SU-DHL-6 (cell line): ENCODE measurements at regions not wholly inside any gene's neighbourhood (a gene's known extent, or its start where the extent isn't known, plus 50 kb on each side); places are given as distances from the start of the nearest gene placed in this dataset.

ENCODE experiments used
- H2AFZ ChIP-seq: fragments of 200-600 bp; sonication (generic); 2 replicates; pipeline ENCODE4 v1.6.1; 2014; ENCODE audit warnings: low read depth, mild to moderate bottlenecking, moderate library complexity, mixed read lengths, antibody characterized with exemption, low read length; ENCODE audit not compliant: severe bottlenecking
- H3F3A ChIP-seq: fragments of 200-600 bp; shearing (Covaris generic); 2 replicates; pipeline ENCODE4 v1.6.0; 2016; ENCODE audit warnings: antibody characterized with exemption, mild to moderate bottlenecking; ENCODE audit not compliant: insufficient read depth
- H3K27ac ChIP-seq: fragments of 200-600 bp; sonication (generic); 2 replicates; pipeline ENCODE4 v1.5.1; 2016; ENCODE audit warnings: low read depth, mild to moderate bottlenecking, low read length, moderate library complexity, mixed read lengths
- H3K27me3 ChIP-seq: fragments of 200-600 bp; sonication (generic), shearing (Covaris generic); 2 replicates; pipeline ENCODE4 v1.6.0; 2014; ENCODE audit warnings: mild to moderate bottlenecking, low read length
- H3K36me3 ChIP-seq: fragments of 200-600 bp; sonication (generic); 2 replicates; pipeline ENCODE4 v1.6.1; 2014; ENCODE audit warnings: mild to moderate bottlenecking, low read length, mixed read lengths
- H3K4me2 ChIP-seq: fragments of 300-600, 200-600 bp; shearing (Covaris generic), sonication (generic); 2 replicates; pipeline ENCODE4 v1.6.0; 2014; ENCODE audit warnings: low read length, low read depth, mild to moderate bottlenecking; ENCODE audit not compliant: poor library complexity, severe bottlenecking
- H3K4me3 ChIP-seq: fragments of 200-600 bp; sonication (generic); 2 replicates; pipeline ENCODE4 v1.5.1; 2014; ENCODE audit warnings: antibody characterized with exemption, low read length, mild to moderate bottlenecking, mixed read lengths; ENCODE audit not compliant: insufficient read depth, poor library complexity, severe bottlenecking
- H3K79me2 ChIP-seq: fragments of 200-600 bp; sonication (generic); 2 replicates; pipeline ENCODE4 v1.6.1; 2014; ENCODE audit warnings: mild to moderate bottlenecking, low read length, moderate library complexity; ENCODE audit not compliant: insufficient read depth
- H3K9ac ChIP-seq: fragments of 200-600 bp; sonication (generic); 2 replicates; pipeline ENCODE4 v1.7.0; 2014; ENCODE audit warnings: mild to moderate bottlenecking, low read length
- H3K9me2 ChIP-seq: fragments of 200-600 bp; sonication (generic); replicated peaks from 2 replicates; pipeline ENCODE4 v1.6.1; 2014; ENCODE audit warnings: low read length; ENCODE audit not compliant: insufficient read depth
- H3K9me3 ChIP-seq: fragments of 200-600 bp; sonication (generic); 2 replicates; pipeline ENCODE4 v1.6.1; 2014; ENCODE audit warnings: low read length, mixed read lengths; ENCODE audit not compliant: insufficient read depth
- H4K20me1 ChIP-seq: fragments of 200-600 bp; sonication (generic); 2 replicates; pipeline ENCODE4 v1.6.1; 2014; ENCODE audit warnings: low read depth, mild to moderate bottlenecking, antibody characterized with exemption, low read length, moderate library complexity, mixed read lengths
- EZH2phosphoT487 ChIP-seq: fragments of 200-600 bp; sonication (generic), shearing (Covaris generic); conservative IDR thresholded peaks from 2 replicates; pipeline ENCODE4 v1.6.1; 2018; ENCODE audit warnings: mild to moderate bottlenecking, antibody characterized with exemption, low read length, moderate library complexity, mixed read lengths
- TF ChIP-seq, protein P1 (sequence below): fragments of 200-600 bp; sonication (generic); IDR thresholded peaks from one replicate; pipeline ENCODE4 v1.5.1; 2017; ENCODE audit warnings: antibody characterized with exemption, mild to moderate bottlenecking, low read length, moderate library complexity; ENCODE audit not compliant: insufficient read depth, poor library complexity, severe bottlenecking

DNA sequence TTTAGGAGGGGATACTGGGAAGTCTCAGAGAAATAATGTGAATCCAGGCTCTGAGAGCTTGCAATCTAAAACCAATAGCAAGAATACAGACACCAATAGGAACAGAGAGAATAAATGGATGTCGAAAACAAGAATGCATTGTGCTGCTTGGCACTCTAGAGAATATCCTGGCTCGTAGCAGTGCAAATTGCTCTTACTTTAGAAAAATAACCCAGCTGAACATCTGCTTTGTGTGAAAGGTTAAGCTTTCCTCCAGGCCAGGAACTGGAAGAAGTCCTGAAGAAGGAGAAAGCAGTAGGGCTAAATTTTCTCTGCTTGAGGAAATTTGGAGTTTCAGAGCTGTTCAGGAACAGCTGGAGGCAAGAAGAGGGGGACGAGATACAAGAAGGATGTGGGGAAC lies 382.3 kb downstream of the HHIPL2 start:
- H3K9me3 ChIP-seq: no peaks in the 10 kb centered on the region
- no peak overlapping the region for H3K4me2 ChIP-seq
- no peaks in the 10 kb centered on the region for H4K20me1 ChIP-seq
- no peaks in the 10 kb centered on the region for H3K79me2 ChIP-seq
- TF ChIP-seq EZH2phosphoT487: no peak
- TF ChIP-seq, protein P1, sequence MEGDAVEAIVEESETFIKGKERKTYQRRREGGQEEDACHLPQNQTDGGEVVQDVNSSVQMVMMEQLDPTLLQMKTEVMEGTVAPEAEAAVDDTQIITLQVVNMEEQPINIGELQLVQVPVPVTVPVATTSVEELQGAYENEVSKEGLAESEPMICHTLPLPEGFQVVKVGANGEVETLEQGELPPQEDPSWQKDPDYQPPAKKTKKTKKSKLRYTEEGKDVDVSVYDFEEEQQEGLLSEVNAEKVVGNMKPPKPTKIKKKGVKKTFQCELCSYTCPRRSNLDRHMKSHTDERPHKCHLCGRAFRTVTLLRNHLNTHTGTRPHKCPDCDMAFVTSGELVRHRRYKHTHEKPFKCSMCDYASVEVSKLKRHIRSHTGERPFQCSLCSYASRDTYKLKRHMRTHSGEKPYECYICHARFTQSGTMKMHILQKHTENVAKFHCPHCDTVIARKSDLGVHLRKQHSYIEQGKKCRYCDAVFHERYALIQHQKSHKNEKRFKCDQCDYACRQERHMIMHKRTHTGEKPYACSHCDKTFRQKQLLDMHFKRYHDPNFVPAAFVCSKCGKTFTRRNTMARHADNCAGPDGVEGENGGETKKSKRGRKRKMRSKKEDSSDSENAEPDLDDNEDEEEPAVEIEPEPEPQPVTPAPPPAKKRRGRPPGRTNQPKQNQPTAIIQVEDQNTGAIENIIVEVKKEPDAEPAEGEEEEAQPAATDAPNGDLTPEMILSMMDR: no peak
- H3K27me3 ChIP-seq: no peaks in the 10 kb centered on the region
- no peaks in the 10 kb centered on the region for H3F3A ChIP-seq
- H3K27ac ChIP-seq: no peak overlapping the region
- H2AFZ ChIP-seq: no peak overlapping the region
- H3K9me2 ChIP-seq: no peaks in the 10 kb centered on the region
- no peak overlapping the region for H3K4me3 ChIP-seq
- no peak overlapping the region for H3K9ac ChIP-seq
- no peaks in the 10 kb centered on the region for H3K36me3 ChIP-seq

DNA sequence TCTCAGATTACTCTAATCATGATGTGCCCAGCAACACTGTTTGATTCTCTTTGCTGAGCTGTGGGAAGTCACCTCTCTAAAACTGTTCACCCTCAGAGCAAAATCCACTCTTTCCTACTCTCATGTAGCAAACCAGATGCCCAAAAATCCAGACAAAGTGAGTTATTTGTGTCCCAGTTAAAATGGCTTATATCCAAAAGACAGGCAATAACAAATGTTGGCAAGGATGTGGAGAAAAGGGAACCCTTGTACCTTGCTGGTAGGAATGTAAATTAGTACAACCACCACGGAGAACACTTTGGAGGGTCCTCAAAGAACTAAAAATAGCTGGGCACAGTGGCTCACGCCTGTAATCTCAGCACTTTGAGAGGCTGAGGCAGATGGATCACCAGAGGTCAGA lies 384.0 kb downstream of the HHIPL2 start:
- Histone ChIP-seq H4K20me1 (no peaks in the 10 kb centered on the region), H3K79me2 (no peaks in the 10 kb centered on the region), H3K27ac (no peak overlapping the region), H3K4me2 (no peak overlapping the region), H3K9me2 (no peaks in the 10 kb centered on the region), H3F3A (no peaks in the 10 kb centered on the region), H3K27me3 (no peaks in the 10 kb centered on the region), H3K9me3 (no peaks in the 10 kb centered on the region), H3K36me3 (no peaks in the 10 kb centered on the region), H2AFZ (no peak overlapping the region), H3K4me3 (no peak overlapping the region), H3K9ac (no peak overlapping the region)
- TF ChIP-seq, protein P1: no peak
- no peak for TF ChIP-seq EZH2phosphoT487

DNA sequence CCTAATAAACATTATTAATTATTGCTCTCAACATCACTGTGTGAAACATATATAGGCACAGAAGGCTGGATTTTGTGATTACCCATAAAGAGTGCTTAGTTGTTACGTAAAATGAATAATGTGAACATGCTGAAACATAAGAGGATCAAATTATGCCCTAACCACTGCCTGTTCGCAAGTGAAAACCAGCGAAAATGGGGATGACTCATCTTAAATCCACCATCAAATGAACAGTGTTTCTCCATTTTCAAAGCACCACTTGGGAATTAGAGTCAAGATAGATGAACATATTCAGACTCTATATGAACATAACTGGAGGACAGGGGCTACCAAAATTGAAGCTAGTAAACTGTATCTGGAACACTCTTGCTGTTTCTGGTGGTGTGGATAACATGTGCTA lies 386.2 kb downstream of the HHIPL2 start:
- no peaks in the 10 kb centered on the region for H3K27me3 ChIP-seq
- H3K4me2 ChIP-seq: no peak overlapping the region
- no peak overlapping the region for H3K27ac ChIP-seq
- no peak overlapping the region for H2AFZ ChIP-seq
- no peak overlapping the region for H3K4me3 ChIP-seq
- H3K79me2 ChIP-seq: no peaks in the 10 kb centered on the region
- H3F3A ChIP-seq: no peaks in the 10 kb centered on the region
- TF ChIP-seq EZH2phosphoT487: no peak
- TF ChIP-seq, protein P1: no peak
- no peaks in the 10 kb centered on the region for H3K9me2 ChIP-seq
- H4K20me1 ChIP-seq: no peaks in the 10 kb centered on the region
- H3K9me3 ChIP-seq: no peaks in the 10 kb centered on the region
- H3K36me3 ChIP-seq: no peaks in the 10 kb centered on the region
- no peak overlapping the region for H3K9ac ChIP-seq
